Fibroblast of upper back skin (primary cell): ENCODE measurements at regions not wholly inside any gene's neighbourhood (a gene's known extent, or its start where the extent isn't known, plus 50 kb on each side); places are given as distances from the start of the nearest gene placed in this dataset.

Source experiments
- DNase-seq: peaks from one replicate; pipeline ENCODE4 v3.0.0-alpha.2; 2013

DNA sequence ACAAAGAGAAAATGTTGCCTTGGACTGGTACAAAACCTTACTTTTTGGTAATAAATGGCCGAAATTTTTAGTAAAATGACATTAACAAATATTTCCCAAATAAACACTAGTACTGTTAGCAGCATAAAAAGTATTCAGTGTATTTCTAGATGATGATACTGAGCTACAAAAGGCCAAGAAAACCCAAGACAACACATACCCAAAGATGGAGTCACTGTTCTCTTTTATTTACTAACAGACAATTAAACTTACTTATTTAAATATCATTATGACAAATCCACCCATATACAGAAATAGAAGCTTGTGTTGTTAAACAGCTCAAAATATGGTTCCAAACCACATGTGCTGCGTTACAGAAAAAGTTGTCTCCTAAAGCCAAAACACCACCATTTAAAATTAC is 239.9 kb downstream of the ZEB2 start:
- no peak for DNase-seq

DNA sequence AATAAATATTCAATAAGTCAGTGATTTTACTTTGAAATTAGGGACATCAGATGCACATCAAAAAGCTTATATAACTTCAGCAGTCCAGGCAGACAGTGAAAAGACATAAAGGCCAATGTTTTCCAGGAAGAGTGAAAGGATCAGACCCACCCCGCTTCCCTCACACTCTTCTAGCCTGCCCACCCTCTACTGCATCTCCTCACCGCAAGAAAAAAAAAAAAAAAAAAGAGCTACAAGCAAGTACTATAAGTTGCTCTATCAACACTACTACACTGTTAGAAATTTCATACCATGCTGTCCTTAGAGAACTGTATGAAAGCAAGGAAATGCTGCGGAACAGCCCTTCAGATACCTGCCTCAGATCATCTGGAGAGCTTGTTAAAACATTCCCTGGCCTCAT is 240.8 kb downstream of the ZEB2 start:
- no peak for DNase-seq

GRCh38 chr2:144277622-144278354 is 242.1 kb downstream of the ZEB2 start:
- no peak for DNase-seq

DNA sequence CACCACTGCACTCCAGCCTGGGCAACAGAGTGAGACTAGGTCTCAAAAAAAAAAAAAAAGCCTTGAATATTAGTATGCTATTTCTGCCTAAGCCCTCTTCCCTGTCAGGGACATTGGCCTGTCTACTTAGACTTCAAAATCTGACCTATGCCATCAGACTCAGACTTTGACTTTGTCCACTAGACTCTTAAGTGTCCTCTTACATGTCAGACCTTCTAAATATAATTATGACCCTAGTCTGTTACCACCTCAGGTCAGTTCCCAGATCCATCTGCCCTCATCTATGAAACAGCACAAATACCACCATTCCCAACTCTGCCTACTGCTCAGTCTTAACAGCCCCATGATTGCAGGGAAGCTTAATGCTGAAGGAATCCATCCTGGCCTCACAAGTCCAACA is 244.6 kb downstream of the ZEB2 start:
- no peak for DNase-seq

- DNase-seq, result no peak
Measured at GRCh38 chr2:144274131-144274530, 245.8 kb downstream of the ZEB2 start.

- DNase-seq, result no peak
Measured at GRCh38 chr2:144270951-144271350, 249.0 kb downstream of the ZEB2 start.

DNA sequence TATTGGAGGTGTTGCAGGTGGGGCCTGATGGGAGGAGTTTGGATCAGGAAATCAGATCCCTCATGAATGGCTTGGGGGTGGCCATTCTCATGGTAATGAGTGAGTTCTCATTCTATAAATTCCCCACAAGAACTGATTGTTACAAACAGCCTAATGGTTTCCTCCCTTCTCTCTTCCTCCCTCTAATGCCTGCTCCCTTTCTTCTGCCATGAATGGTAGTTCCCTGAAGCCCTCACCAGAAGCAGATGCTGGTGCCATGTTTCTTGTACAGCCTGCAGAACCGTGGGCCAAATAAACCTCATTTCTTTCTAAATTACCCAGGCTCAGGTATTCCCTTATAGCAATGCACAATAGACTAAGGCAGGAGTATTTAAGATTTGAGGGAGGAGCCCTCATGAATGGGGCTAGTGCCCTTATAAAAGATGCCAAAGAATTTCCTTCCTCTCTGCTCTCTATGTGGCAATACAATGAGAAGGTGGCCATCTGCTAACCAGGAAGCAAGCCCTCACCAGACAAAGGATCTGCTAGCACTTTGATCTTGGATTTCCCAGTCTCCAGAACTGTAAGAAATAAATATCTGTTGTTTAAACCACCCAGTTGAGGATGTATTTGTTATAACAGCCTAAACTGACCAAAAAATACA is 251.8 kb downstream of the ZEB2 start:
- DNase-seq, result no peak

DNA sequence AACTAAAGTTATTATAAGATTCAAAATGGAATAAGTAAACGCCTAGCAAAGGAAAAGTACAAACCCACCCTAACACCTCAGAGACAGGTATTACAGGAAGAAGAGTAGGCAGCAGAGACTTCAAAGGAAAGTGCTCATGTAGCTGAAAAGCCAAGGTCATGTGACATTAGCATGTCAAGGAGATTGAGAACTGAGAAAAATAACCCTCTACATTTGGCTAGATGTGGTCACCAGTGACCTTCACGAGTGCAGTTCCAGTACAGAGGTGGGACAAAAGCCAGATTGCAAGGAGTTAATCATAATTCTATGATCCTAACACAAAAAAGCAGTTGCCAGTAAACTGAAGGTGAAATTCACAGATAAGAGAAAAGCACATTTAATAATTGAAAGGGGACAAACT is 252.7 kb downstream of the ZEB2 start:
- DNase-seq, result no peak

DNA sequence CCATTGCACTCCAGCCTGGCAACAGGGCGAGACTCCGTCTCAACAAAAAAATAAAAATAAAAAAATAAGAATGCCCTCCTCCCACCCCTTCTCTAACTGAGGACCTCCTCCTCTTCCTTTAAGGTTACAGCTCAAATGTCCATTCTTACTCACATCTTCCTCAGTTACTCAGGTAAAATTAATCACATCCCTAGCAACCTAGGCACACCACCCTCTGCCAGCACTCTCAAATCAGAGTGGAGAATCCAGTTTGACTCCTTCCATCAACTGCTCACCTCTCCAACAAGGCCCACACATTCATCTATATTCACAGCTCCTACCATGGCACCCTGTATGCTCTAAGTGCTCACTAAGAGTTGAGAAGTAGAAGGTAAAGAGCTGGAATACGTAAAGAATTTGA is 254.3 kb downstream of the ZEB2 start:
- DNase-seq, result no peak

DNA sequence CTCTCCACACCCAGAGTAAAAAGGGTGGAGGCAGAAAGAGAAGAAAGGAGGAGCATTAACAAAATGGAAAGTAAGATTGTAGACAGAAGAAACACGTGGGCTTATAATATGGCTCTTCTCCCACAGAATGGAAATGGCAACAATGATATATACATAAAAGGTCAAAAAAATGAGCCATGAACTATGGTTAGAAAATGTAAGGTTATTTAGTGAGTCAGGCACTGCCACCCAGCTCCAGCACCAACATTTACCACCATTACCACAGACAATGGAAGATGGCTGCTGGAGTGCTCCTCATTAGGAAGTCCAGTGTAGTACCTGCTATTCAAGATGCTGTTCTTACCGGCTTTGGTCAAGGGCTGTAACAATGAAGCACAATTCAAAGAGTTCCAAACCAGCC is 258.0 kb downstream of the ZEB2 start:
- no peak for DNase-seq

DNA sequence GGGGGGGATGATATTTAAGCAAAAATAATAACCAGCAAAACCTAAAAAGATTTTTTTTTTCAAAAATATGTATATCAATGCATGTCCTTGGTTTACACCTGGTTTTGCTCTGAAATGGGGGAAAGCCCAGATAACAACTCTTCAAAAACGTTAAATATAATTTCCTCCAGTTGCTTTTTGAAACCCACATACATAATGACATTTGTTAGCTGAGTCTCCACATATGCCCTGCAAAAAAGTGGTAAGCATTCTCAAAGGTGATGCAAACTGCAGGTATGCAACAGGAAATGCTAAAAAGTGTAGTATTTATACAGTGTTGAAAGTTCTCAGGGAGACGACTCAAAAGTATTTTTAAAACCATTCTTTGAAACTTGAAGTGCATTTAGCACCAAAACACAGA is 258.6 kb downstream of the ZEB2 start:
- no peak for DNase-seq

GRCh38 chr2:144259332-144259731 is 260.6 kb downstream of the ZEB2 start:
- DNase-seq, result no peak

DNA sequence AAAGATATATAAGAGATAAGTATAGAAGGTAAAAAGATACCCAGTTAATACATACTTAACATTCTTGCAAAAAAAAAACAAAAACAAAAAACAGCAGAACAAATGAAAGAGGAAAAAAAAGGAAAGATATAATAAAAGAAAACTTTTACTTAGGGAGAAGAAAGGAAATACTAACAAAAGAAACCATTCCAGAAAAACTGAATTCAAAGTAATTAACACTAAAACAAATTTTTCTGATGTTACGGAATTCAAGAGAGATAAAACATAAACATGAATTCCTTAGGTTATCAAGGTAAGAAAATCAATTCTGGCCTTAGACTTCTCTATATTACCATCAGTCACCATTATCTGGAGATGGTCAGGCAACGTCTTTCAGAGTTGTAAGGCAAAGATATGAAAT is 261.8 kb downstream of the ZEB2 start:
- no peak for DNase-seq

- peak; percentile 77 for DNase-seq
Measured at GRCh38 chr2:144256996-144257707, 262.8 kb downstream of the ZEB2 start.

DNA sequence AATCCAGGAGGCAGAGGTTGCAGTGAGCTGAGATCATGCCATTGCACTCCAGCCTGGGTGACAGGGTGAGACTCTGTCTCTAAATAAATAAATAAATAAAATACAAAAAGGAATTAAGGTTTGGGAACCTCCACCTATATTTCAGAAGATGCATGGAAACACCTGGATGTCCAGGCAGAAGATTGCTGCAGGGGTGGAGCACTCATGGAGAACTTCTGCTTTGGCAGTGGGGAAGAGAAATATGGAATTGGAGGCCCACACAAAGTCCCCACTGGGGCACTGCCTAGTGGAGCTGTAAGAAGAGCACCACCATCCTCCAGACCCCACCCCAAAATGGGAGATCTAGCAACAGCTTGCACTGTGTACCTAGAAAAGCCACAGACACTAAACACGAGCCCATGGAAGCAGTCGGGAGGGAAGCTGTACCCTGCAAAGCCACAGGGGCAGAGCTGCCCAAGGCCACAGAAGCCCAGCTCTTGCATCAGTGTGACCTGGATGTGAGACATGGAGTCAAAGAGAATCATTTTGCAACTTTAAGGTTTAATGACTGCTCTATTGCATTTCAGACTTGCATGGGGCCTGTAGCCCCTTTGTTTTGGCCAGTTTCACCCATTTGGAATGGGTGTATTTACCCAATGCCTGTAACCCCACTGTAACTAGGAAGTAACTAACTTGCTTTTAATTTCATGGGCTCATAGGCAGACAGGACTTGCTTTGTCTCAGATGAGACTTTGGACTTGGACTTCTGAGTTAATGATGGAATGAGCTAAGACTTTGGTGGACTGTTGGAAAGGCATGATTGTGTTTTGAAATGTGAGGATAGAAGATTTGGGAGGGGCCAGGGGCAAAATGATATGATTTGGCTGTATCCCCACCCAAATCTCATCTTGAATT is 265.3 kb downstream of the ZEB2 start:
- no peak for DNase-seq

- DNase-seq, result no peak
Measured at GRCh38 chr2:144253743-144254142, 266.2 kb downstream of the ZEB2 start.

DNA sequence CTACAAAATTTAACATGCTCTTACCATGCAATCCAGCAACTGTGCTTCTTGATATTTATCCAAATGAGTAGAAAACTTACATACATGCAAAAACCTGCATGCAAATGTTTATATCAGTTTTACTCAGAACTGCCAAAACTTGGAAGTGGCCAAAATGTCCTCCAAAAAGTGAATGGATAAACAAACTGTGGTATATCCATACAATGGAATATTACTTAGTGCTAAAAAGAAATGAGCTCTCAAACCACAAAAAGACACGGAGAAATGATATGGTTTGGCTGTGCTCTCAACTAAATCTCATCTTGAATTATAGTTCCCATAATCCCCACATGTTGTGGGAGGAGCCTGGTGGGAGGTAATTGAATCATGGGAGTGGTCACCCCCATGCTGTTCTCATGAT is 267.2 kb downstream of the ZEB2 start:
- no peak for DNase-seq

DNA sequence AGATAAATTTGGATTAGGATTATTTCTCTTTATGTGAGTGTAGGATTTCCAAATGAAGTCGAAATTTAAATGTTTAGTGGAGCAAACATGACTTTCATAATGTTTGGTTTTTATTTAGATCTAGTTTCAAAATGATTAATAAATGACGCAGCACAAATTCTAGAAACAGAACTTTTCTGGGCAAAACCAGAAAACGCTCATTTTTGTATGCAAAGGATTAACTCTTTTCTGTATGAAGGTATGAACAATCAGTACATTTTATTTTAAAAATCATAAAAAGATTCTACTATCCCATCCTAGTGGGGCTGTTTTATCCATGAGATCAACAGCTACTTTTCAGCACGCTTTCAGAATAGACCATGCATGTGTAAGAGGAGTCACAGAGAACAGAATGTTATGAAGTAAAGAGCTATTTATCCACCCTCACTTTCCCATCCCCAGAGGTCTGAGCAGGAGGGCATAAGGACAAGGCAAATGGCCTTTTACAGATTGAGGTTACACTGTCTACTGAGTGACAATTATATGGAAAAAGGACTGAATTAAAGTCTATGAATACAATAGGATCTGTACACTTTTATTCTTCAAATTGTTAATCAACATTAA is 270.8 kb downstream of the ZEB2 start:
- DNase-seq, result no peak

- DNase-seq, result no peak
Measured at GRCh38 chr2:144248350-144249034, 271.4 kb downstream of the ZEB2 start.

DNA sequence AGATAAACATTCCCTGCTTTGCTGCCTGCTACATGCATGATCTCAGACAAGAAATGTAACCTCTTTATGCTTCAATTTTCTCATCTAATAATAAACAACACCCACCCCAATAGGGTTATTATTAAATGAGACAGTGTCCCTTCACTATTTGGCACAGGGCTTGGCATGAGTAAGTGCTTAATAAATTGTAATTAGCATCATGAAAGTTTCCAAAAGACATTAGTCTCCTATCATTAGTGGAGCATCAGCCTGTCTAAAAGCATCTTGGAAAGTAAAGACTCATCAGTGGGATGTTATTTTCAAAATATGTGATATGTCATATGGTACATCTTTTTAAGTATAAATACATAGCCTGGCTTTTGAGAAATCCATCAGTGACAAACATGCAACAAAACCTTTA is 275.0 kb downstream of the ZEB2 start:
- no peak for DNase-seq

DNA sequence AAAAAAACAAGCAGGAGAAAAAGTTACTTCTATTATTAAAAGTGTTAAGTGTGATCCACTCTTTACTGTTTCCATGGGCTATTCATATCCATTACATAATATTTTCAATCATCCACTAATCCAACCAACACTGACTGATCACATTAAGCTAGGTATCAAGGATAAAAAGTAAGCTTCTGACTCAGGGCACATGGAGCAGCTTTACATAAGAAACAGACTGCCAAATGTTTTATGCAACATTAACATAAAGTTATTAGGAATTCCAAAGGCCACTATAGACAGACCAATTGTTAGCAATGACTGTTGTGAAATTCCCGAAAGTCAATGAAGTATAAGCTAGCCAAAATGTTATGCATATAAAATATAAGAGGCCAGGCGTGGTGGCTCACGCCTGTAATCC is 277.6 kb downstream of the ZEB2 start:
- DNase-seq, result no peak

- DNase-seq, result no peak
Measured at GRCh38 chr2:144241801-144242200, 278.1 kb downstream of the ZEB2 start.
